Neuronal stem cell (in vitro differentiated cells): ENCODE measurements at regions not wholly inside any gene's neighbourhood (a gene's known extent, or its start where the extent isn't known, plus 50 kb on each side); places are given as distances from the start of the nearest gene placed in this dataset.

Experiments used
- DNase-seq: peaks from one replicate; pipeline ENCODE4 v3.0.0-alpha.2; 2013; ENCODE audit warnings: low spot score
- H2AFZ ChIP-seq: one replicate; pipeline ENCODE4 v1.6.1; 2013; ENCODE audit warnings: mild to moderate bottlenecking, low read length, inconsistent platforms
- H2AK5ac ChIP-seq: 2 replicates; pipeline ENCODE4 v1.6.1; 2013; ENCODE audit warnings: low read depth, mild to moderate bottlenecking, inconsistent platforms, low read length, moderate library complexity, mixed read lengths
- H2BK120ac ChIP-seq: 2 replicates; pipeline ENCODE4 v1.6.1; 2013; ENCODE audit warnings: low read depth, mild to moderate bottlenecking, inconsistent platforms, low read length, moderate library complexity, mixed read lengths
- H2BK12ac ChIP-seq: one replicate; pipeline ENCODE4 v1.6.1; 2013; ENCODE audit warnings: low read length, inconsistent platforms
- H2BK15ac ChIP-seq: 2 replicates; pipeline ENCODE4 v1.6.1; 2013; ENCODE audit warnings: mild to moderate bottlenecking, low read length, inconsistent platforms, mixed read lengths
- H2BK5ac ChIP-seq: one replicate; pipeline ENCODE4 v1.6.1; 2013; ENCODE audit warnings: inconsistent platforms, mild to moderate bottlenecking, low read length, moderate library complexity
- H3K14ac ChIP-seq: one replicate; pipeline ENCODE4 v1.6.1; 2013; ENCODE audit warnings: low read length, inconsistent platforms
- H3K18ac ChIP-seq: 2 replicates; pipeline ENCODE4 v1.6.1; 2013; ENCODE audit warnings: low read length, inconsistent platforms
- H3K23ac ChIP-seq: 2 replicates; pipeline ENCODE4 v1.6.1; 2013; ENCODE audit warnings: low read depth, mild to moderate bottlenecking, mixed read lengths, low read length, inconsistent platforms; ENCODE audit not compliant: poor library complexity
- H3K27ac ChIP-seq: replicated peaks from 3 replicates; pipeline ENCODE4 v1.5.1; 2013; ENCODE audit warnings: low read length, inconsistent platforms
- H3K27me3 ChIP-seq, 3 experiments: 2 replicates each; pipeline ENCODE4 v1.6.1; 2013; ENCODE audit warnings: low read length in 3 of 3, mild to moderate bottlenecking in 2 of 3, inconsistent platforms in 1 of 3, low read depth in 1 of 3, mixed read lengths in 1 of 3, moderate library complexity in 1 of 3; ENCODE audit not compliant: control insufficient read depth in 3 of 3, insufficient read depth in 3 of 3
- H3K36me3 ChIP-seq, 2 donors: replicated peaks in 1 of 2; 2 replicates each; pipeline ENCODE4 v1.6.1; 2013; ENCODE audit warnings: low read length in 2 of 2; ENCODE audit not compliant: control insufficient read depth in 2 of 2, insufficient read depth in 2 of 2
- H3K4ac ChIP-seq: 2 replicates; pipeline ENCODE4 v1.6.1; 2013; ENCODE audit warnings: inconsistent platforms, mild to moderate bottlenecking, low read length, moderate library complexity
- H3K4me1 ChIP-seq, 2 donors: 1 replicate in 1 of 2; 2 replicates in 1 of 2; pipeline ENCODE4 v1.6.1; 2013; ENCODE audit warnings: low read length in 2 of 2, low read depth in 1 of 2; ENCODE audit not compliant: control insufficient read depth in 2 of 2, insufficient read depth in 1 of 2
- H3K4me2 ChIP-seq: one replicate; pipeline ENCODE4 v1.6.1; 2013; ENCODE audit warnings: mild to moderate bottlenecking, low read length, inconsistent platforms; ENCODE audit not compliant: insufficient read depth, poor library complexity, severe bottlenecking
- H3K4me3 ChIP-seq, 2 donors: 2 replicates each; pipeline ENCODE4 v1.5.1; 2013; ENCODE audit warnings: low read length in 2 of 2, mild to moderate bottlenecking in 2 of 2, inconsistent platforms in 1 of 2, moderate library complexity in 1 of 2
- H3K79me1 ChIP-seq: one replicate; pipeline ENCODE4 v1.6.1; 2013; ENCODE audit warnings: low read depth, mild to moderate bottlenecking, inconsistent platforms, low read length, moderate library complexity
- H3K9ac ChIP-seq: one replicate; pipeline ENCODE4 v1.6.1; 2013; ENCODE audit warnings: mild to moderate bottlenecking, low read depth, low read length, inconsistent platforms; ENCODE audit not compliant: poor library complexity
- H3K9me3 ChIP-seq, 2 donors: replicated peaks in 1 of 2; 2 replicates each; pipeline versions ENCODE3 to v1.6.1; 2013; ENCODE audit warnings: low read length in 2 of 2, mild to moderate bottlenecking in 2 of 2, inconsistent platforms in 1 of 2, low read depth in 1 of 2, mixed read lengths in 1 of 2, moderate library complexity in 1 of 2; ENCODE audit not compliant: control insufficient read depth in 2 of 2, insufficient read depth in 1 of 2
- H4K8ac ChIP-seq: one replicate; pipeline ENCODE4 v1.6.1; 2013; ENCODE audit warnings: low read depth, mild to moderate bottlenecking, inconsistent platforms, low read length, moderate library complexity
- H4K91ac ChIP-seq: one replicate; pipeline ENCODE4 v1.6.1; 2013; ENCODE audit warnings: low read length, low read depth, mild to moderate bottlenecking, inconsistent platforms; ENCODE audit not compliant: poor library complexity
- WGBS, 2 donors: extraction: QIAGEN DNeasy Blood & Tissue Kit; methylation state at CpG; one replicate each; pipeline ENCODE4 v1.1.7; 2013; ENCODE audit warnings: missing lambda C conversion rate in 2 of 2, mixed read lengths in 1 of 2; ENCODE audit not compliant: insufficient read length in 2 of 2, insufficient replicate concordance in 1 of 2; ENCODE audit errors: extremely low coverage in 2 of 2; 5-methylcytosine and 5-hydroxymethylcytosine counted together

DNA sequence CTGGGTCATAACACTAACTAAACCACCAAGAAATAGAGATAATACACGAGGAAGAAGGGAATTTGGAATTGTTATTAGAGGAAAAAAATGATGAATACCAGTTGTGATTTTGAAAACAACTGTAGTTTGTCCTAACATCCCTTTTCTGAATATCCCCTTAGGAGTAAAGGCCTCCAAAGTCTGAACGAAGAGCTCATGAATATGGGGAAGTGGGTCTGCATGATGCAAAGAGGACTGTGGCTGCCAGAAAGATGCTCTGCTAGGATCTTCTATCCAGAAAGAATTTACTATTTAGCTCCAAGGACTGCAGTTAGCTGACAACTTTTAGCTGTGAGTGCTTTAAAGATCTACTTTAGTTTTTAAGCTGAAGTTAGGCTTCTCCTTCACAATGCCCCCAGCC is 308.8 kb upstream of the HS3ST5 start:
- Histone ChIP-seq H3K4ac (no peak overlapping the region), H3K27ac (no peak overlapping the region), H3K23ac (no peak overlapping the region), H3K18ac (no peak overlapping the region), H2AK5ac (no peak overlapping the region), H2BK15ac (no peak overlapping the region), H4K91ac (no peak overlapping the region), H2AFZ (no peak overlapping the region), H3K79me1 (no peaks in the 10 kb centered on the region), H3K27me3 (no peaks in the 10 kb centered on the region), H3K4me3 (no peak overlapping the region), H3K14ac (no peak overlapping the region), H2BK12ac (no peak overlapping the region), H3K9ac (no peak overlapping the region), H2BK5ac (no peak overlapping the region), H3K9me3 (no peaks in the 10 kb centered on the region), H3K36me3 (no peaks in the 10 kb centered on the region), H3K4me2 (no peak overlapping the region), H2BK120ac (no peak overlapping the region), H3K4me1 (peaks cover 0 to 2% of the 10 kb centered on the region in 2 donors), H4K8ac (no peak overlapping the region)
- DNase-seq, result no peak
- no CpG with 5 or more reads among the region's 2 CpGs for WGBS, 2 donors

GRCh38 chr6:114650891-114651290 is 308.1 kb upstream of the HS3ST5 start:
- no peaks in the 10 kb centered on the region for H3K27me3 ChIP-seq
- H3K79me1 ChIP-seq, result no peaks in the 10 kb centered on the region
- H2AK5ac ChIP-seq, result no peak overlapping the region
- no peak overlapping the region for H2BK15ac ChIP-seq
- no peak overlapping the region for H3K4me3 ChIP-seq
- H3K36me3 ChIP-seq, result no peaks in the 10 kb centered on the region
- no peak overlapping the region for H4K91ac ChIP-seq
- H3K9ac ChIP-seq, result no peak overlapping the region
- H3K27ac ChIP-seq, result no peak overlapping the region
- peaks cover 0 to 2% of the 10 kb centered on the region in 2 donors for H3K4me1 ChIP-seq
- H2BK120ac ChIP-seq, result no peak overlapping the region
- no peak overlapping the region for H3K14ac ChIP-seq
- no peak overlapping the region for H2BK5ac ChIP-seq
- DNase-seq, result no peak
- H4K8ac ChIP-seq, result no peak overlapping the region
- no peaks in the 10 kb centered on the region for H3K9me3 ChIP-seq
- WGBS, 2 donors, result no CpG with 5 or more reads among the region's 2 CpGs
- H3K18ac ChIP-seq, result no peak overlapping the region
- H2BK12ac ChIP-seq, result no peak overlapping the region
- no peak overlapping the region for H2AFZ ChIP-seq
- H3K23ac ChIP-seq, result no peak overlapping the region
- H3K4me2 ChIP-seq, result no peak overlapping the region
- no peak overlapping the region for H3K4ac ChIP-seq

GRCh38 chr6:114649298-114649697 is 306.5 kb upstream of the HS3ST5 start:
- Histone ChIP-seq H4K91ac (no peak overlapping the region), H4K8ac (no peak overlapping the region), H2BK15ac (no peak overlapping the region), H2BK12ac (no peak overlapping the region), H3K9me3 (no peaks in the 10 kb centered on the region), H3K79me1 (no peaks in the 10 kb centered on the region), H3K4ac (no peak overlapping the region), H3K27me3 (no peaks in the 10 kb centered on the region), H3K27ac (no peak overlapping the region), H3K36me3 (no peaks in the 10 kb centered on the region), H3K4me2 (no peak overlapping the region), H3K23ac (no peak overlapping the region), H3K4me3 (no peak overlapping the region), H3K14ac (no peak overlapping the region), H2BK120ac (no peak overlapping the region), H2AFZ (no peak overlapping the region), H3K18ac (no peak overlapping the region), H3K9ac (no peak overlapping the region), H2BK5ac (no peak overlapping the region), H3K4me1 (peaks cover 0 to 2% of the 10 kb centered on the region in 2 donors), H2AK5ac (no peak overlapping the region)
- no CpG with 5 or more reads among the region's 2 CpGs for WGBS, 2 donors
- no peak for DNase-seq

DNA sequence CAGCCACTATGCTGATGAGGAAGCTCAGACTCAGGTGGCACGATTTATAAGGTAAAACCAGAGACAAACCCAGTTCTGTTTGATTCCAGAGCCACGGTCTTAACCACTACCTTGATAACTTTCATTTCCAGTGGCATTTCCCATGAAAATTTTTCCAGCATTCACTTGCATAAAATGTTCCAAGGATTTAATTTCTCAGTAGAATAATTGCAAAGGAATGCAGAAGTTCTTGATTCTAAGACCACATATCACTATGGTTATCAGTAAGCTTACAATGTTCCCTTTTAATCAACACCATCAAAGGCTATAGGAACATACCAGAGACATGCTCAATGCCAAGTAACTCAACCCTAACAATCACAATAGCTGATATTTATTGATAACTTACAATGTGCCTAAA is 306.0 kb upstream of the HS3ST5 start:
- Histone ChIP-seq H2AFZ (no peak overlapping the region), H3K4ac (no peak overlapping the region), H2BK12ac (no peak overlapping the region), H2BK5ac (no peak overlapping the region), H3K9me3 (no peaks in the 10 kb centered on the region), H3K79me1 (no peaks in the 10 kb centered on the region), H3K9ac (no peak overlapping the region), H3K4me3 (no peak overlapping the region), H3K14ac (no peak overlapping the region), H4K91ac (no peak overlapping the region), H4K8ac (no peak overlapping the region), H3K23ac (no peak overlapping the region), H3K4me1 (peaks cover 0 to 2% of the 10 kb centered on the region in 2 donors), H3K27me3 (no peaks in the 10 kb centered on the region), H3K36me3 (no peaks in the 10 kb centered on the region), H3K18ac (no peak overlapping the region), H3K4me2 (no peak overlapping the region), H2AK5ac (no peak overlapping the region), H2BK120ac (no peak overlapping the region), H2BK15ac (no peak overlapping the region), H3K27ac (no peak overlapping the region)
- DNase-seq, result no peak
- no CpG with 5 or more reads among the region's 2 CpGs for WGBS, 2 donors
